ENCODE measurements at regions not wholly inside any gene's neighbourhood (a gene's known extent, or its start where the extent isn't known, plus 50 kb on each side); places are given as distances from the start of the nearest gene placed in this dataset.

- Histone ChIP-seq H3K9me2 (replicated peaks; ENCODE audit: low read depth, low read length) (no peaks in the 10 kb centered on the region), H3F3A (ENCODE audit: low read depth) (no peaks in the 10 kb centered on the region), H3K27me3 (ENCODE audit: insufficient read depth, low read length, poor library complexity, severe bottlenecking) (no peaks in the 10 kb centered on the region), H3K36me3 (ENCODE audit: insufficient read depth, low read length) (no peaks in the 10 kb centered on the region), H3K4me1 (ENCODE audit: insufficient read depth, low read length, poor library complexity, severe bottlenecking) (no peaks in the 10 kb centered on the region), H3K4me3 (ENCODE audit: low read length, poor library complexity, severe bottlenecking) (no peak overlapping the region), H4K20me1 (ENCODE audit: insufficient read depth, low read length, poor library complexity, severe bottlenecking) (no peaks in the 10 kb centered on the region), H3K9ac (ENCODE audit: low read depth, low read length, poor library complexity, severe bottlenecking) (no peak overlapping the region), H3K4me2 (ENCODE audit: low read depth, low read length, poor library complexity, severe bottlenecking) (no peak overlapping the region), H2AFZ (ENCODE audit: low read length) (no peak overlapping the region), H3K79me2 (ENCODE audit: insufficient read depth, low read length) (no peaks in the 10 kb centered on the region), H3K9me3 (ENCODE audit: insufficient read depth, low read depth, low read length) (no peaks in the 10 kb centered on the region; the same call in 1 of the 2 replicates)
- TF ChIP-seq, protein P1, sequence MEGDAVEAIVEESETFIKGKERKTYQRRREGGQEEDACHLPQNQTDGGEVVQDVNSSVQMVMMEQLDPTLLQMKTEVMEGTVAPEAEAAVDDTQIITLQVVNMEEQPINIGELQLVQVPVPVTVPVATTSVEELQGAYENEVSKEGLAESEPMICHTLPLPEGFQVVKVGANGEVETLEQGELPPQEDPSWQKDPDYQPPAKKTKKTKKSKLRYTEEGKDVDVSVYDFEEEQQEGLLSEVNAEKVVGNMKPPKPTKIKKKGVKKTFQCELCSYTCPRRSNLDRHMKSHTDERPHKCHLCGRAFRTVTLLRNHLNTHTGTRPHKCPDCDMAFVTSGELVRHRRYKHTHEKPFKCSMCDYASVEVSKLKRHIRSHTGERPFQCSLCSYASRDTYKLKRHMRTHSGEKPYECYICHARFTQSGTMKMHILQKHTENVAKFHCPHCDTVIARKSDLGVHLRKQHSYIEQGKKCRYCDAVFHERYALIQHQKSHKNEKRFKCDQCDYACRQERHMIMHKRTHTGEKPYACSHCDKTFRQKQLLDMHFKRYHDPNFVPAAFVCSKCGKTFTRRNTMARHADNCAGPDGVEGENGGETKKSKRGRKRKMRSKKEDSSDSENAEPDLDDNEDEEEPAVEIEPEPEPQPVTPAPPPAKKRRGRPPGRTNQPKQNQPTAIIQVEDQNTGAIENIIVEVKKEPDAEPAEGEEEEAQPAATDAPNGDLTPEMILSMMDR (conservative IDR thresholded peaks at IDR 0.05; ENCODE audit: low read length): no peak
- TF ChIP-seq EZH2phosphoT487 (IDR thresholded peaks at IDR 0.05; ENCODE audit: borderline replicate concordance): no peak
These were observed 69.7 kb upstream of the ACKR3 start for GRCh38 chr2:236499691-236500578.

GRCh38 chr2:236501026-236501425, 68.6 kb upstream of the ACKR3 start:
- no peaks in the 10 kb centered on the region for H3K79me2 ChIP-seq (ENCODE audit: insufficient read depth, low read length)
- no peak overlapping the region for H3K4me3 ChIP-seq (ENCODE audit: low read length, poor library complexity, severe bottlenecking)
- TF ChIP-seq EZH2phosphoT487 (IDR thresholded peaks at IDR 0.05; ENCODE audit: borderline replicate concordance): no peak
- TF ChIP-seq, protein P1 (conservative IDR thresholded peaks at IDR 0.05; ENCODE audit: low read length): no peak
- no peak overlapping the region for H3K9ac ChIP-seq (ENCODE audit: low read depth, low read length, poor library complexity, severe bottlenecking)
- no peaks in the 10 kb centered on the region for H3K4me1 ChIP-seq (ENCODE audit: insufficient read depth, low read length, poor library complexity, severe bottlenecking)
- H4K20me1 ChIP-seq (ENCODE audit: insufficient read depth, low read length, poor library complexity, severe bottlenecking): no peaks in the 10 kb centered on the region
- H3K36me3 ChIP-seq (ENCODE audit: insufficient read depth, low read length): no peaks in the 10 kb centered on the region
- no peaks in the 10 kb centered on the region for H3K27me3 ChIP-seq (ENCODE audit: insufficient read depth, low read length, poor library complexity, severe bottlenecking)
- no peaks in the 10 kb centered on the region for H3F3A ChIP-seq (ENCODE audit: low read depth)
- H3K9me3 ChIP-seq (ENCODE audit: insufficient read depth, low read depth, low read length): no peaks in the 10 kb centered on the region; the same call in 1 of the 2 replicates
- no peak overlapping the region for H3K4me2 ChIP-seq (ENCODE audit: low read depth, low read length, poor library complexity, severe bottlenecking)
- no peak overlapping the region for H2AFZ ChIP-seq (ENCODE audit: low read length)
- no peaks in the 10 kb centered on the region for H3K9me2 ChIP-seq (replicated peaks; ENCODE audit: low read depth, low read length)

GRCh38 chr2:236501531-236501930, 68.1 kb upstream of the ACKR3 start:
- no peaks in the 10 kb centered on the region for H3K9me2 ChIP-seq (replicated peaks; ENCODE audit: low read depth, low read length)

More at GRCh38 chr2:236501531-236501930, 68.1 kb upstream of the ACKR3 start:
- H3K9me3 ChIP-seq (ENCODE audit: insufficient read depth, low read depth, low read length): no peaks in the 10 kb centered on the region; the same call in 1 of the 2 replicates
- no peaks in the 10 kb centered on the region for H3K4me1 ChIP-seq (ENCODE audit: insufficient read depth, low read length, poor library complexity, severe bottlenecking)
- no peaks in the 10 kb centered on the region for H3K36me3 ChIP-seq (ENCODE audit: insufficient read depth, low read length)
- TF ChIP-seq, protein P1 (conservative IDR thresholded peaks at IDR 0.05; ENCODE audit: low read length): no peak
- TF ChIP-seq EZH2phosphoT487 (IDR thresholded peaks at IDR 0.05; ENCODE audit: borderline replicate concordance): no peak
- no peak overlapping the region for H3K9ac ChIP-seq (ENCODE audit: low read depth, low read length, poor library complexity, severe bottlenecking)
- H3K4me3 ChIP-seq (ENCODE audit: low read length, poor library complexity, severe bottlenecking): no peak overlapping the region
- H3K27me3 ChIP-seq (ENCODE audit: insufficient read depth, low read length, poor library complexity, severe bottlenecking): no peaks in the 10 kb centered on the region
- H4K20me1 ChIP-seq (ENCODE audit: insufficient read depth, low read length, poor library complexity, severe bottlenecking): no peaks in the 10 kb centered on the region
- no peaks in the 10 kb centered on the region for H3K79me2 ChIP-seq (ENCODE audit: insufficient read depth, low read length)
- no peak overlapping the region for H3K4me2 ChIP-seq (ENCODE audit: low read depth, low read length, poor library complexity, severe bottlenecking)
- no peak overlapping the region for H2AFZ ChIP-seq (ENCODE audit: low read length)
- H3F3A ChIP-seq (ENCODE audit: low read depth): no peaks in the 10 kb centered on the region
